Femur (tissue), 1 donor: ENCODE measurements at regions not wholly inside any gene's neighbourhood (a gene's known extent, or its start where the extent isn't known, plus 50 kb on each side); places are given as distances from the start of the nearest gene placed in this dataset.

Source experiments
- DNase-seq: peaks from one replicate; pipeline ENCODE4 v3.0.0-alpha.2; 2017

- DNase-seq, result no peak
Observed at GRCh38 chr11:134792677-134793076, 380.6 kb upstream of the B3GAT1 start.

GRCh38 chr11:134792044-134792443, 380.0 kb upstream of the B3GAT1 start:
- no peak for DNase-seq

DNA sequence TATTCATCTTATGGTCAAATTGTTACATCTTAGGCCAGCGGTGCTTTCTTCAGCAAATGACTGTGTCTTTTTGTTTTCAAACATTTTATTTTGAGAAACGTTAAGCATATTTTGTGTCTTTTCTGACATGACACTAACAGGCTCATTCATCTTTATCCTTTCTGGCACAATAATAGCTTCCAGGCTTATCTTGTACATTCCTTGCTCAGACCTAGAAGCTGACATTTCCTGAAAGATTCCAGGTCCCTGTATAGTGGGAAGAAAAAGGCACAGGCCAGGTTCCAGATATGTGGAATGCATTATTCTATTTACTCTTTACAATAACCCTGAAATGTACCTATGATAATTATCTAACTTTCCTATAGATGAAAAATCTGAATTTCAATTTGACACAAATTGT, 379.1 kb upstream of the B3GAT1 start:
- DNase-seq, result no peak

DNA sequence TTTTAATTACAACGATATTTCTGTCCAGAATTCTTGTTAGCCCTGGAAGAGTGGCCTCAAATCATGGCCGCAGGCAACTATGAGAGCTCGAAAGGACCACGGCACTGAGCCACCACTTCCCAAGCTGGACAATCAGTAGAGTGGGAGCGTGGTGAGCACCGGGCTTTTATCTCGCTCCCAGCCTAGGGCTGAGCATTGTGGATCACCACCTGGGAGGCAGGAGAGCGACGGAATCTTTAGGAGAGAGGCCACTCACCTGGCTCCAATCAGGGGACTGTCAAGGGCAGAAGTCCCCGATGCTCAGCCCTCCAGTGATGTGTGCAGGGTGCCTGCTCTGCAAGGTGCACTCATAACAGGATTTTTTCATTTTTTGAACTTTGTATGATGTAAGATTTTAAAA, 377.1 kb upstream of the B3GAT1 start:
- no peak for DNase-seq

DNA sequence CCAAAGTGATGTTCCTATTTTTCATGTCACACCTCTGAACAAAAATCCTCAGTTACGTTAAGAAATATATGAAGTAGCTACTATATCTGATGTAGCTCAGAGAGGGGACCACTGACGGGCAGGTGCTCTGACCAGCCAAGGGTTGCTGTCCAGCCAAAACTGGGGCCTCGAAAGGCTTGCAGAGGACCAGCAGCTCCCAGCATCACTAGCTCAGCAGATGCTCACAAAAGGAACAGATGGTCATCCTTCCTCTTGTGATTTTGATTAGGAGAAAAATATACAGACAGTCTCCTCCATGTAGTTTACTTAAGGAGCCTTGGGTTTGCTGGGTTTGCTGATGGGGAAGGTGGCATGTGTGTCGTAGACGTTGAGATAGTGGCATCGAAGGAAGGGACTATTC, 374.6 kb upstream of the B3GAT1 start:
- DNase-seq, result no peak

- DNase-seq, result no peak
Observed at GRCh38 chr11:134785660-134786284, 373.7 kb upstream of the B3GAT1 start.

GRCh38 chr11:134785059-134785458, 373.0 kb upstream of the B3GAT1 start:
- no peak for DNase-seq

GRCh38 chr11:134784568-134784967, 372.5 kb upstream of the B3GAT1 start:
- no peak for DNase-seq

DNA sequence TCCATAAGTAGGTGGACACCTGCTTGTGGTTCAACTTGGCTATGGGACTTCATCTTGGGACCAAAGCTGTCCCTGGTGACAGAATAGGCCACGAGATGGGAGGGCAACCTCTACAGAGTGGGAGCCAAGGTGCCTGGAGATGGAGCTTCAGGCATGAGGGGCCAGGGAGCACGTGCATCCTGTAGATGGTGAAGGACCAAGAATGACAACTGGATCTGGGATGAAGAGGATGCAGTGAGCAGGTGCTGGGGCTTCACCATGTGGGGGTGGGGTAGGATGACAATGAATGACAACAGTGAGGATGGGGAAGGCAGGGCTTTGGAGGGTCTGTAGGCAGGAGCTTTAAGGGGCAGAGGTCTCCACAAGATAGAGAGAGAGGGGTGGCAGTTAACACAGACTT, 372.0 kb upstream of the B3GAT1 start:
- DNase-seq, result no peak

GRCh38 chr11:134783234-134783633, 371.2 kb upstream of the B3GAT1 start:
- DNase-seq, result no peak

GRCh38 chr11:134781380-134781866, 369.4 kb upstream of the B3GAT1 start:
- no peak for DNase-seq

DNA sequence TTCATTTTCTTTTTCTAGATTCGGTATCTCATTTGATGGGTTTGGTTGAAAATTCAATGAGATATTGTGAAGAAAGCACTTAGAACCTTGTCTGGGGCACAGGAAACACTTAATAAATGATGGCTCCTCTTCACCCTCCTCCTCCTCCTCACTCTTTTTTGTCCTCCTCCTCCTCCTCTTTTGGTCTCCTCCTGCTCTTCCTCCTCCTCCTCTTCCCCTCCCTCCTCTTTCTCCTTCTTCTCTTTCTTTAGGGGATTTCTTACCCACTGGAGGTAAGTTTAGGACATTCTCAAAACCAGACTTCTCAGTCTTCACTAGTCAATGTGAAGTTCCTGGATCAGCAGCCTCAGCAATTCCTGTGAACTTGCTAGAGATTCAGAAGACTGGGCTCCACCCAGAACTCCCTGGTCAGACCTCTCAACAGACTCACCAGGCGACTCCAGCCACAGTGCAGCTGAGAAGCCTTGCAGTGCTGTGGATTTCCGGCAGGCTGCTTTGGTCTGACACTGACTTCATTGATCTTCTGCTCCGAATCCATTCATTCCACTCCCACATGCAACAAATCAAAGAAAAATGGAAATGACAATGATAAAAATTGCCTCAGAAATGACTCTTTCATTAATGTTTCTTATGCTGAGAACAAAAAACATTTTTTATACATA, 368.6 kb upstream of the B3GAT1 start:
- DNase-seq, result no peak

- no peak for DNase-seq
Observed at GRCh38 chr11:134779179-134779578, 367.1 kb upstream of the B3GAT1 start.

- DNase-seq, result no peak
Observed at GRCh38 chr11:134768463-134768862, 356.4 kb upstream of the B3GAT1 start.

DNA sequence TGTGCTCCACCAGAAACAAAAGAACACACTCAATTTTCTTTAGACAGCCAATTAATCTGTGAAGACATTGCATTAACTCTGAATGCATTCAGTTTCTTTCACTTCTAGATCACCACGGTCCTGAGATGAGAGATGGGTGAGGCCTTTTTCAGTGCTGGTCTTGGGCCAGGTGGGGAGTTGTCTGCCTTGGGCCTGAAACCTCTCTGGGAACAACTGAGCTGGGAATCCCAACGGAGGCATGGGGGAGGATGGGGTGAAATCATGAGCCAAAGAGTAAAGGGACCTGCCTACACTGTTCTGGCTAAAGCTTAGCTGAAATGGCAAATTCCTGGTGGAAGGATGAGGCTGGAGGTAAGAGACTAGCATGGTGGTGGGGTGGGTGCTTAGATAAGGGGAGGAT, 353.5 kb upstream of the B3GAT1 start:
- DNase-seq, result no peak

GRCh38 chr11:134764966-134765365, 352.9 kb upstream of the B3GAT1 start:
- no peak for DNase-seq

DNA sequence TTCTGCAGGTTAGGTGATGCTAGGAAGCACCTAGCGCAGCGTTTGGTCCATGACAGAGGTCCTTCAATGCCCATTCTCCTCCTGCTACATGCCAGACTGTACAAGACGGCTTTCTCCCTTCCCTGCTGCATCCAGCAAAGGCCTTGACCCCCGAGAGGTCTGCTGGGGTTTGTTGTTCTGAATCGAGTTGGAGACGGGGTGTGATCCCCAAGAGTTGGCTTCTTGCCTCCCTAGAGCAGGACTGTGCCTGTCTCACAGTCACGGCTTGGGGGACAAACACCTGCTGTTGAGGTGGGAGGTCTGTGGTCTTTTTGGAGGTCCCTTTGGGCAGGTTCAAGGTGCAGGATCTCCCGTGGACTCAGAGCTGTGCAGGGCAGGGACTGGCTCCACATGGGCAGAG, 352.3 kb upstream of the B3GAT1 start:
- no peak for DNase-seq

DNA sequence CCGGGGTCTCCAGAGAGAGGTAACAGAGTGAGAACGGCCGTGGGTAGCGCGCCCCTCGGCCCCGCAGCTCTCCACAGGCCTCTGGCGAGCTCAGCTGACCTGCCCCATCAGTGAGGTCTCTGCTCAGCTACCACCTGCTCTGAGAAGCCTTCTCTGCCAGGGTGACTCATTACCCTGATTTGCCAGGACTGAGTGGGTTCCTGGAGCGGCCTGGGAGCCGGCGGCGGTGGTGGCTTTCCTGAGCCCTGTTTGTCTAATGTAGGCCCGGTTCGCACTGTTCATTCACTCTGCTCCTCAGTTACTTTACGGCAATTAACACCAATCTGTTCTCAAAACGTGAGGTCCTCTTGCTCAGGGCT, 351.0 kb upstream of the B3GAT1 start:
- no peak for DNase-seq

DNA sequence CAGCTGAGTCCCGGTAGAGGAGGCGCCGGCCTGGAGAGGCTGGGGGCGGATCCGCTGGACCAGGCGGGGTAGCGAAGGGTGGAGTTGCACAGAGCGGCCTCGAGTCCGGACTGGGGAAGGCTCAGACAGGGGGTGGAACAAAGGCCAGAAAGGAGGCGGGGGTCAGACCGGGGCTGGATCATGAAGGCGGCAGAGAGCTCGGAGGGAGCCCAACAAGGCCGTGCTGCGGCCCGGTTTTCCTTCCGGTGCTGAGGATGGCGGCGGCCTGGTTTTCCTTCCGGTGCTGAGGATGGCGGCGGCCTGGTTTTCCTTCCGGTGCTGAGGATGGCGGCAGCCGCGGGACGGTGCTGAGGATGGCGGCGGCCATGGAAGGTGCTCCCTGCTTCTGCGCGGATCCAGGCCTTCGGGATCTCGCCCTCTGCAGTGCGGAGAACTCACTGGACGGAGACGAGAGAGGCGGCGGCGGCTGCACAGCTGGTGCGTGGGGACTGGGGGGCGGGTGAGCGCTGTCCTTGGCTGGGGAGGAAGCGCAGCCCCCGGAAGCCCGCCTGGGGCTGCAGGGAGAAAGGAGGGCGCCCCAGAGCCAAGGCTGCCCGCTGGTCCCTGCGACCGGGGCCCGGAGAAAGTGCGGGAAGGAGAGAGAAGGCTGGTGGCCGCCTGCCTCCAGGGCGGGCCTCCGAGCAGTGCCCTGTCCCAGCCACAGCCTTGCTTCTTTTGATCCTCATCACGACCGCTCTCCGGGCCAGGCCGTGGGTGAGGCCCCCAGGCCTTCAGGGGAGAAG, 350.4 kb upstream of the B3GAT1 start:
- no peak for DNase-seq

- DNase-seq, result no peak
Observed at GRCh38 chr11:134761926-134762247, 349.8 kb upstream of the B3GAT1 start.

DNA sequence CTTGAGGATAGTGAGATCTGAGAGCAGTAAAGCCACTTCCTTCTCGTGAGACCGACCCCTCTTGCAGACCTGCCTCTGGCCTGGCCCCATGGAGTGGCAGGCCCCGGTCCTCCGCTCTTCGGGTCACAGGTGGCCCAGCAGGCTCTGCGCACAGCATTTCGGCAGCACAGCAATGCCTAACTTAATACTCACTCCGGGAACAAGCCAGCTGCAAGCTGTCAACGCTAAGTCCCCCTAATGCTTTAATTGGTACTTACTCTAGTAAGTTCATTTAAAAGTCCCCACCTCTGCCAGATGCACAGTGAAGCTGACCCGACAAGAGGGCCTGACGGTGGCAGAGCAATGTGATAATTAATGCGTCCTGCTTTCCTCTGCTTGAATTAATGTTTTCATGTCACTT, 349.3 kb upstream of the B3GAT1 start:
- DNase-seq, result no peak

GRCh38 chr11:134760957-134761356, 348.9 kb upstream of the B3GAT1 start:
- no peak for DNase-seq

DNA sequence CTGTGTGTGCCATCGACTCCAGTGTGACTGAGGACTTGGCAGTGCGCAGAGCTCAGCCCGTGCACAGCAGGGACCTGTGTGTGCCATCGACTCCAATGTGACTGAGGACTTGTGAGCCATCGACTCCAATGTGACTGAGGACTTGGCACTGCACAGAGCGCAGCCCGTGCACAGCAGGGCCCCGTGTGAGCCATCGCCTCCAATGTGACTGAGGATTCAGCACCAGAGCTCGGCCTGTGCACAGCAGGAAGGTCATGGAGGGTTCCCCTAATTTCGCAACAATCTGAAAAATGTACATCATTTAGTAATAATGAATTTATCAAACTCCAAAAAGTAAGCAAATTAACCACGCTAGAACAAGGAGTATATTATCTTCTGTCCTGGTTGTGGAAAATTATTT, 348.3 kb upstream of the B3GAT1 start:
- DNase-seq, result no peak

GRCh38 chr11:134759855-134760254, 347.8 kb upstream of the B3GAT1 start:
- DNase-seq, result no peak
